ENCODE measurements at regions not wholly inside any gene's neighbourhood (a gene's known extent, or its start where the extent isn't known, plus 50 kb on each side); places are given as distances from the start of the nearest gene placed in this dataset.

DNA sequence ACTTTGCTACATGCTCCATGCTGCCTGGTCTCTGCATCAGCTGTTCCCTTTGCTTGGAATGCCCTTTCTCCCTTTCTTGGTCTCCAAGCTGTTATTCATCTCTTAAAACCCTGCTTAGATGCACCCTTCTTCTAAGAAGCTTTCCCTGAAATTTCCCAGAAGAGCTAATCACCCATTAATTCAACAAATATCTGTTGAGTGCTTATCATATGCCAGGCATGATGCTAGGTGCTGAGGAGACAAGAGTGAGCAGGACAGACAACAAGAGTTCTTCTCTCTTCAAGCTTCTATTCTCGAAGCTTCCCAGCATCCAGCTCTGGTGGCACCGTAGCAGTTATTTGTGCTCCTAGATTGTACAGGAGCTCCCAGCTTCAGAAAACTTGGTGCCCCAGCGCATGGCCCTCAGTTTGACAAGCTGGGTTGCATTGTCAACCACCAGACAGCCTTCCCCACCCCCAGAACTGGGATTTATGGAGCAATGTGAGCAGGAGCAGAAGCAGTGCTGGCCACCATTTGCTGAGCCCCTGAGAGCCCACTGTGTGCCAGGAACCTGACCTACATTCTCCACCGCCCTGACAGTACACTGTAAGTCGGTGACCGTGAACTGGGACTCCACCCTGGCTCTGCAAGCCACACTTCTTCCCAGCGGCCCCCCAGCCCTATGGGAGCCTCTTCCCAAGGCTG lies 68.0 kb upstream of the ACOT11 start:
- TF ChIP-seq, protein P1, sequence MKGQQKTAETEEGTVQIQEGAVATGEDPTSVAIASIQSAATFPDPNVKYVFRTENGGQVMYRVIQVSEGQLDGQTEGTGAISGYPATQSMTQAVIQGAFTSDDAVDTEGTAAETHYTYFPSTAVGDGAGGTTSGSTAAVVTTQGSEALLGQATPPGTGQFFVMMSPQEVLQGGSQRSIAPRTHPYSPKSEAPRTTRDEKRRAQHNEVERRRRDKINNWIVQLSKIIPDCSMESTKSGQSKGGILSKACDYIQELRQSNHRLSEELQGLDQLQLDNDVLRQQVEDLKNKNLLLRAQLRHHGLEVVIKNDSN (CRISPR knock-in tag; IDR thresholded peaks at IDR 0.05) = no peak
- TF ChIP-seq, protein P2, sequence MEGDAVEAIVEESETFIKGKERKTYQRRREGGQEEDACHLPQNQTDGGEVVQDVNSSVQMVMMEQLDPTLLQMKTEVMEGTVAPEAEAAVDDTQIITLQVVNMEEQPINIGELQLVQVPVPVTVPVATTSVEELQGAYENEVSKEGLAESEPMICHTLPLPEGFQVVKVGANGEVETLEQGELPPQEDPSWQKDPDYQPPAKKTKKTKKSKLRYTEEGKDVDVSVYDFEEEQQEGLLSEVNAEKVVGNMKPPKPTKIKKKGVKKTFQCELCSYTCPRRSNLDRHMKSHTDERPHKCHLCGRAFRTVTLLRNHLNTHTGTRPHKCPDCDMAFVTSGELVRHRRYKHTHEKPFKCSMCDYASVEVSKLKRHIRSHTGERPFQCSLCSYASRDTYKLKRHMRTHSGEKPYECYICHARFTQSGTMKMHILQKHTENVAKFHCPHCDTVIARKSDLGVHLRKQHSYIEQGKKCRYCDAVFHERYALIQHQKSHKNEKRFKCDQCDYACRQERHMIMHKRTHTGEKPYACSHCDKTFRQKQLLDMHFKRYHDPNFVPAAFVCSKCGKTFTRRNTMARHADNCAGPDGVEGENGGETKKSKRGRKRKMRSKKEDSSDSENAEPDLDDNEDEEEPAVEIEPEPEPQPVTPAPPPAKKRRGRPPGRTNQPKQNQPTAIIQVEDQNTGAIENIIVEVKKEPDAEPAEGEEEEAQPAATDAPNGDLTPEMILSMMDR (IDR thresholded peaks at IDR 0.05) = no peak
- TF ChIP-seq SP1 (CRISPR knock-in tag; conservative IDR thresholded peaks at IDR 0.05) (no peak), ESRRA (CRISPR knock-in tag; IDR thresholded peaks at IDR 0.05; ENCODE audit: borderline replicate concordance) (no peak), ZNF317 (CRISPR knock-in tag; IDR thresholded peaks at IDR 0.05; ENCODE audit: borderline replicate concordance, low read depth) (no peak)
- TF ChIP-seq, protein P3, sequence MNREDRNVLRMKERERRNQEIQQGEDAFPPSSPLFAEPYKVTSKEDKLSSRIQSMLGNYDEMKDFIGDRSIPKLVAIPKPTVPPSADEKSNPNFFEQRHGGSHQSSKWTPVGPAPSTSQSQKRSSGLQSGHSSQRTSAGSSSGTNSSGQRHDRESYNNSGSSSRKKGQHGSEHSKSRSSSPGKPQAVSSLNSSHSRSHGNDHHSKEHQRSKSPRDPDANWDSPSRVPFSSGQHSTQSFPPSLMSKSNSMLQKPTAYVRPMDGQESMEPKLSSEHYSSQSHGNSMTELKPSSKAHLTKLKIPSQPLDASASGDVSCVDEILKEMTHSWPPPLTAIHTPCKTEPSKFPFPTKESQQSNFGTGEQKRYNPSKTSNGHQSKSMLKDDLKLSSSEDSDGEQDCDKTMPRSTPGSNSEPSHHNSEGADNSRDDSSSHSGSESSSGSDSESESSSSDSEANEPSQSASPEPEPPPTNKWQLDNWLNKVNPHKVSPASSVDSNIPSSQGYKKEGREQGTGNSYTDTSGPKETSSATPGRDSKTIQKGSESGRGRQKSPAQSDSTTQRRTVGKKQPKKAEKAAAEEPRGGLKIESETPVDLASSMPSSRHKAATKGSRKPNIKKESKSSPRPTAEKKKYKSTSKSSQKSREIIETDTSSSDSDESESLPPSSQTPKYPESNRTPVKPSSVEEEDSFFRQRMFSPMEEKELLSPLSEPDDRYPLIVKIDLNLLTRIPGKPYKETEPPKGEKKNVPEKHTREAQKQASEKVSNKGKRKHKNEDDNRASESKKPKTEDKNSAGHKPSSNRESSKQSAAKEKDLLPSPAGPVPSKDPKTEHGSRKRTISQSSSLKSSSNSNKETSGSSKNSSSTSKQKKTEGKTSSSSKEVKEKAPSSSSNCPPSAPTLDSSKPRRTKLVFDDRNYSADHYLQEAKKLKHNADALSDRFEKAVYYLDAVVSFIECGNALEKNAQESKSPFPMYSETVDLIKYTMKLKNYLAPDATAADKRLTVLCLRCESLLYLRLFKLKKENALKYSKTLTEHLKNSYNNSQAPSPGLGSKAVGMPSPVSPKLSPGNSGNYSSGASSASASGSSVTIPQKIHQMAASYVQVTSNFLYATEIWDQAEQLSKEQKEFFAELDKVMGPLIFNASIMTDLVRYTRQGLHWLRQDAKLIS (CRISPR knock-in tag; IDR thresholded peaks at IDR 0.05; ENCODE audit: borderline replicate concordance) = no peak
- TF ChIP-seq, protein P4, sequence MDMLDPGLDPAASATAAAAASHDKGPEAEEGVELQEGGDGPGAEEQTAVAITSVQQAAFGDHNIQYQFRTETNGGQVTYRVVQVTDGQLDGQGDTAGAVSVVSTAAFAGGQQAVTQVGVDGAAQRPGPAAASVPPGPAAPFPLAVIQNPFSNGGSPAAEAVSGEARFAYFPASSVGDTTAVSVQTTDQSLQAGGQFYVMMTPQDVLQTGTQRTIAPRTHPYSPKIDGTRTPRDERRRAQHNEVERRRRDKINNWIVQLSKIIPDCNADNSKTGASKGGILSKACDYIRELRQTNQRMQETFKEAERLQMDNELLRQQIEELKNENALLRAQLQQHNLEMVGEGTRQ (CRISPR knock-in tag; IDR thresholded peaks at IDR 0.05) = no peak
